ENCODE measurements at regions not wholly inside any gene's neighbourhood (a gene's known extent, or its start where the extent isn't known, plus 50 kb on each side); places are given as distances from the start of the nearest gene placed in this dataset.

- H3K27me3 ChIP-seq (ENCODE audit: low read depth): no peaks in the 10 kb centered on the region
- H3K4me1 ChIP-seq: peaks cover 7% of the 10 kb centered on the region
- no peak overlapping the region for H3K27ac ChIP-seq (replicated peaks)
- no peak for DNase-seq
- peaks cover 16% of the 10 kb centered on the region for H3K9me3 ChIP-seq (replicated peaks)
- H3K4me3 ChIP-seq: no peak overlapping the region
- TF ChIP-seq, protein P1, sequence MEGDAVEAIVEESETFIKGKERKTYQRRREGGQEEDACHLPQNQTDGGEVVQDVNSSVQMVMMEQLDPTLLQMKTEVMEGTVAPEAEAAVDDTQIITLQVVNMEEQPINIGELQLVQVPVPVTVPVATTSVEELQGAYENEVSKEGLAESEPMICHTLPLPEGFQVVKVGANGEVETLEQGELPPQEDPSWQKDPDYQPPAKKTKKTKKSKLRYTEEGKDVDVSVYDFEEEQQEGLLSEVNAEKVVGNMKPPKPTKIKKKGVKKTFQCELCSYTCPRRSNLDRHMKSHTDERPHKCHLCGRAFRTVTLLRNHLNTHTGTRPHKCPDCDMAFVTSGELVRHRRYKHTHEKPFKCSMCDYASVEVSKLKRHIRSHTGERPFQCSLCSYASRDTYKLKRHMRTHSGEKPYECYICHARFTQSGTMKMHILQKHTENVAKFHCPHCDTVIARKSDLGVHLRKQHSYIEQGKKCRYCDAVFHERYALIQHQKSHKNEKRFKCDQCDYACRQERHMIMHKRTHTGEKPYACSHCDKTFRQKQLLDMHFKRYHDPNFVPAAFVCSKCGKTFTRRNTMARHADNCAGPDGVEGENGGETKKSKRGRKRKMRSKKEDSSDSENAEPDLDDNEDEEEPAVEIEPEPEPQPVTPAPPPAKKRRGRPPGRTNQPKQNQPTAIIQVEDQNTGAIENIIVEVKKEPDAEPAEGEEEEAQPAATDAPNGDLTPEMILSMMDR (IDR thresholded peaks at IDR 0.05; ENCODE audit: borderline replicate concordance): no peak
- intact Hi-C loops (cut with micrococcal nuclease): no loop called here
- H3K36me3 ChIP-seq: no peaks in the 10 kb centered on the region
Measured at GRCh38 chr5:145341842-145342241, 493.3 kb downstream of the PRELID2 start.

- no peak overlapping the region for H3K27ac ChIP-seq (replicated peaks)
- intact Hi-C loops (cut with micrococcal nuclease): no loop called here
- TF ChIP-seq, protein P1 (IDR thresholded peaks at IDR 0.05; ENCODE audit: borderline replicate concordance): no peak
Measured at GRCh38 chr5:145340099-145340498, 495.0 kb downstream of the PRELID2 start.

DNA sequence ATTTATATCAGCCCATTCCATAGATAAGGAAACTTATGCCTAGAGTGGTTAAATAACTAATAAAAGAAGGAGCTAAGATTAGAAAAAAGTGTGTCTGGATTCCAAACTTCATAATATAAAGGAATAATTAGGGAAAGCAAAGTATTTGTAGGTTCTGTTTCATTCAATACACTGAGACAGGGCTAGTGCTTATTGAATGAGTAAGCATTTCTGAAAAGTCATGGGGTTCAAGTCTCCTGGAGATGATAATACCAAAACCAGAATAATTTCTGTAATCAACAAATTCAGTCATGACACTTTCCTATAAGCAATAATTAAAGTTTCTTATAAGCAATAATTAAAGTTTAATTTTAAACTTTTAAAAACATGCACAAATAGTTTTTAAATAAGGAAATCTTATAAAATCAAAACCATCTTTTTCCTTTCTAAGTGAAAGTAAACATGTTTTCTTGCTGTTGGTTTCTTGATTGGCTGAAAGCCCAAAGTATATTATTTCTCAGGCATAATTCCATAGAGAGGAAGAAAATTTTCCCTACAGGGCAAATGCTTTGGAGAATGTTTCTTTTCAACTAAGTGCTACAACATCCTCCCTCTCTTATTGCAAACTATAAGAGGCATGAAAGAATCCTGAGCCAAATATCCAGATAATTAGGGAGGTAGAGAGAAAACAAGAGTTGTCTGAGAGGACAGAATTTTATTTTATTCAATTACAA lies 510.2 kb downstream of the PRELID2 start:
- no peak overlapping the region for H3K4me3 ChIP-seq
- no peak for DNase-seq
- H3K36me3 ChIP-seq: no peaks in the 10 kb centered on the region
- H3K27me3 ChIP-seq (ENCODE audit: low read depth): no peaks in the 10 kb centered on the region
- H3K27ac ChIP-seq (replicated peaks): no peak overlapping the region
- H3K9me3 ChIP-seq (replicated peaks): peaks cover 30% of the 10 kb centered on the region
- no peaks in the 10 kb centered on the region for H3K4me1 ChIP-seq
- intact Hi-C loops (cut with micrococcal nuclease): no loop called here
- TF ChIP-seq, protein P1 (IDR thresholded peaks at IDR 0.05; ENCODE audit: borderline replicate concordance): no peak

More at GRCh38 chr5:145340099-145340498, 495.0 kb downstream of the PRELID2 start:
- Histone ChIP-seq H3K9me3 (replicated peaks) (peaks cover 22% of the 10 kb centered on the region), H3K27me3 (ENCODE audit: low read depth) (no peaks in the 10 kb centered on the region), H3K36me3 (no peaks in the 10 kb centered on the region), H3K4me3 (no peak overlapping the region), H3K4me1 (no peaks in the 10 kb centered on the region)
- no peak for DNase-seq

DNA sequence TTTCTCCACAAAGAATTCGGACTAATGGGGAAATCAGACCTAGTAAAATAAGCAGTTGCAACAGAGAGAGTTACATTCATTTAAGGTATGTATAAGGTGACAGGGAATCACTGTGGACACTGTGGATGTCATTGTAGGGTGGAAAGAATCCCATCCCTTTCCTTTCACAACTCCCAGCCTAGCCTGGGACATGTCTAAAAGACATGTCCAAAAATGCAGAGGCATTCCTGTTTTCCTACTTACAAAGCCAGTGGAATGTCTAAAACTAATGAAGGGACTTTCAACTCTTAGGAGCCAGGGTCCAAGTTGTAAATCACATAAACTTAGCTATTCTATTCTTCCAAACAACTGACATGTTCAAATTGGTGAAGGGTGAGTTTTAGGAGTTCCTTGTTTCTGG lies 511.0 kb downstream of the PRELID2 start:
- Histone ChIP-seq H3K27ac (replicated peaks) (no peak overlapping the region), H3K9me3 (replicated peaks) (peaks cover 25% of the 10 kb centered on the region), H3K4me1 (no peaks in the 10 kb centered on the region), H3K4me3 (no peak overlapping the region), H3K27me3 (ENCODE audit: low read depth) (no peaks in the 10 kb centered on the region), H3K36me3 (no peaks in the 10 kb centered on the region)
- DNase-seq: no peak
- intact Hi-C loops (cut with micrococcal nuclease): no loop called here
- TF ChIP-seq, protein P1 (IDR thresholded peaks at IDR 0.05; ENCODE audit: borderline replicate concordance): no peak

DNA sequence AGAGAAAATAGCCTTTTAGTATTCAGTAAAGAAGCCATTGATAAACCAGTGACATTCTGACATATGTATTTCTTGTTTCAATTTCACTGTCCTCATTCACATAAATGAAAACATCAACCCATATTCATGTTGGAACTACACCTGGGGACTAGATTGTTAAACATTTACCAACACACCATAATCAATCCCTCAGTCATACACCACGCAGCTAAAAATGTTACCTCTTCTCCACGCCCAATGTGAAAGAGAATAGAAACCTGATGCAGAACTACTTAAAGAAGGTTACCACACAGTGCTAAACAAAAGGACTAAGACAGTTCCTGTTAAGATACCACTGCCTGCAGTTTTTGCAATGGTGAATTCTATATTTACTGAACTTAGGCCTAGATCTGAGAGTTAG lies 518.9 kb downstream of the PRELID2 start:
- no peaks in the 10 kb centered on the region for H3K27me3 ChIP-seq (ENCODE audit: low read depth)
- DNase-seq: no peak
- no peak overlapping the region for H3K27ac ChIP-seq (replicated peaks)
- no peak overlapping the region for H3K4me3 ChIP-seq
- intact Hi-C loops (cut with micrococcal nuclease): no loop called here
- H3K9me3 ChIP-seq (replicated peaks): peaks cover 9% of the 10 kb centered on the region
- no peaks in the 10 kb centered on the region for H3K4me1 ChIP-seq
- no peaks in the 10 kb centered on the region for H3K36me3 ChIP-seq
- TF ChIP-seq, protein P1 (IDR thresholded peaks at IDR 0.05; ENCODE audit: borderline replicate concordance): no peak
